8988T (cell line): ENCODE measurements at regions not wholly inside any gene's neighbourhood (a gene's known extent, or its start where the extent isn't known, plus 50 kb on each side); places are given as distances from the start of the nearest gene placed in this dataset.
"Not testable (repeated sequence)": the region's sequence is repeated elsewhere in the genome, so short reads cannot be mapped to it uniquely, and the experiment has no call there.

Experiments
- DNase-seq: peaks from one replicate; pipeline ENCODE4 v3.0.0; 2011

DNA sequence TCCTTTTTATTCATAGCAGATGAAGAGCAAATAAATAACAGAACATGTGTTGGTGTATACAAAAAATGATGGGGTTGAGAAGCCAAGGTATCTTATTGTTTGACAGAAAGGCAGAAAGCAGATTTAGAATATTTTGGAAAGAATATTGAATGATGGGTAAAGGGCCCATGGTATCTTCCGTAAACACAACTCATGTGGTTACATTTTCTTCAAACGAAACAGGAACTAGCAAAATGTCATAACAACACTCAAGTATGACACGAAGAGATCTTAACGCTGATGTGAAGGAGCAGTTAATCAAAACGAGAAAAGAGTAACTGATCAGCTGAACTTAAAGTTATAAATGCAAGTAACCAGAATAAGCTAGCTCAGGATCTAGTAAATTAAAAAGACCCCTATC lies 195.7 kb upstream of the GK2 start:
- DNase-seq = no peak

DNA sequence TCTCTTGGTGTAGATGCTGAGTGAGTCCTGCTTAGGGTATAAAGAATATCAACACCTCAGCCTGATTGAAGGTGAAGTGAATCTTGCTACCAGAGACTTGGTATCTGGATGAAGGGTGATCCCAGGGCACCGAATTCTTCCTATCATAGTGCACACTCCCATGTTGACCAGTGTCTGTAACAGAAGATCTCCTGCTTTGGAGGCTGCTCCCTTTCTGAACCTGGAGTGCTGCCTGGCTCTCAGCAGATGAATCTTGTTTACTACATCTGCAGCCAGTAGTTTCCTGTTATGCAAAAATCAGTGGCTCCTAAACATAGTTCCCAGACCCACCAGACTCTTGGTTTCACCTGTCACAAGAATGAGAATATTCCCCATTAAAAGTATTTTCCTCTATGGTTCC lies 191.7 kb upstream of the GK2 start:
- DNase-seq = no peak

DNA sequence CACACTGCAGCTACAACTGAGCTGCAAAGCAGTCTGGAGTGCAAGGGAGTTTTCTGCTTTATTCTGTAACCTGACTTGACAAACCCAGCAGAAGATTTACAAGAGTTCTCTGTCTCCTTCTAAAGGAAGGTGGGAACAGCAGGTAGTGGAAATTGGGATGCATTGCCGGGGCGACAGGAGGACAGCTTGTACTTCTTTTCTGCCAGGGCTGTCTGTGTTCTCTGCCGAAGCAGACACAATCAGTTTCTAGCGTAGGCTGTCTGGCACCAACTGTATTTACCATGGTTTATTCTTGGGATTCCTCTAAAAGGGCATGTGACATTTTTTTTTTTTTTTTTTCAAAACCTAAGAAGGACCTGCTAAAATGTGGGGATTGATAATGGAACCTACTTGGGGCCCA lies 190.8 kb upstream of the GK2 start:
- no peak for DNase-seq

DNA sequence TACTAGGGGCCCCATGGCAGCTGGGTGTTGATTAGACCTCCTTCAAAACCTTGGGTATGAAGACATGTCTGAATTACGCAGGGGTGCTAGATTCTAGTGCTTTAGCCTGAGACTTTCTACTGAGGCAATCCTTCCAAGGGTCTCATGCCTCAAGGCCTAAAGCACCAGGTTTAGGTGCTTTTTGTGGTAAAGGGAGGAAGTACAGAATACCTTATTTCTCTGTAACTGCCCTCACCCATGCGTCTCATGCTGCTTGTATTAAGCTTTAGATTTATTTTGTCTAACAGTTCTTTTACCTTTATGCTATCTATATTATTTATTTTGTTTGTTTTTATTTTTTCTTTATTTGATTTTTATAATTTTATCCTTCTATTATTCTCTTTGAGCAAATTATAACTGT lies 190.2 kb upstream of the GK2 start:
- no peak for DNase-seq

DNA sequence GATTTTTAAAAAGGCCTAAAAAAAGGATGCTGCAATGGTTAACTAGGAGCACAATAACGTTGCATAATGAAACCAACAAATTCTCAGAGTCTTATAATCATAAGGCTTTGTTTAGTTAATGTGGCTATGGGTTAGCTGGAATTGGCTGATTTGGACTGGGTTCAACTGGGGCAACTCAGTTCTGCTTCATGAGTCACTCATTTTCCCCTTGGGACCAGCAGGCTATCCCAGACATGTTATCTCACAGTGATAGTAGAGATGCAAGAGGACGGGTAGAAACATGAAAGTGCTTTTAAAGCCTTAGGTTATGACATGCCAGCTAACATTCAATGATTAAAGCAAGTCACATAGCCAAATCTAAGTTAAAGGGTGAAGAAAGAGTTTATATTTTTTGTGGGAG lies 189.2 kb upstream of the GK2 start:
- no peak for DNase-seq

DNA sequence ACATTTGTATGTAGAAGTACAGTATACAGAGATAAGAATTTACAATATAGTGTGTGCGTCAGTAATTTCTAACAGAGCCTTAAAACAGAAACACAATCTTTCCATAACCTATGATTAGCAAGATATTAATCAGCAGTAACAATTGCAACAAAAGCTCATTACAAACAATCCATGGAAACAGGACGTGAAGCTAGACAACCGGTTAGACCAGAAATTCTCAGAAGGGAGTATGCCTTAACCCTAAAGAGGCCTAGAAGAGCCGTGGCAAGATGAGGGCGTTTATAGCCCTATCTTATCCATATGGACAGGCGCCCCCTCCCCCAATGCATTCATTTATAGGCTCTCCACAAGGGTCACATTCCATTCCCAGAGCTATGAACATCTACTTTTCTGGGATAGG lies 184.2 kb upstream of the GK2 start:
- DNase-seq = not testable (repeated sequence)

DNA sequence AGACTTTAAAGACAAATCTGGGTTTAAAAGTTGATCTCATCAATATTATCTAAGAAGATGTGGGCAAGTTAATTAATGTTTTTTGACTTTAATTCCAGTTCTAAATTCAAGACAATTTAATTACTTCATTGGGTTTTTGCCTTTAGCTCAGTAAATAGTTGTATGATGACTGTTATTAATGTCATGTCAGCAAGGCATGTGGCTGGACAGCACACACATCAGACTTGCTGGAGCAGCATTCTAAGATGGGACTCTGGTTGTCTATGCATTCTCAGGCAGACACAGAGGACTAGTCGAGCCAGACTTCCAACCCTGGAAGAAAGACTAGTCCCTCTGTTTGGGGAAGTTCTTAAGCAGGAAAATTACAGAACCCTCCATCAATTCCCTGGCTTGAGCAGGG lies 180.7 kb upstream of the GK2 start:
- no peak for DNase-seq

DNA sequence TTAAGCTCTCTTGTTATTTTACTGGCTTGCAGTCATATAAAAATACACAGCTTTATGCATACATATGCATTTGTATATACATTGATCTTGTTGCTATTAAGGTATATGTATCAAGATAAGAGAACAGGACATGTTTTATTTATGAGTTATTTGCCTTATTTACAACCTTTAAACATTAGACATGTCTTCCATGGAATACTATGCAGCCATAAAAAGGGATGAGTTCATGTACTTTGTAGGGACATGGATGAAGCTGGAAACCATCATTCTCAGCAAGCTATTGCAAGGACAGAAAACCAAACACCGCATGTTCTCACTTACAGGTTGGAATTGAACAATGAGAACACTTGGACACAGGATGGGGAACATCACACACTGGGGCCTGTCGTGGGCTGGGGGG lies 179.2 kb upstream of the GK2 start:
- not testable (repeated sequence) for DNase-seq

DNA sequence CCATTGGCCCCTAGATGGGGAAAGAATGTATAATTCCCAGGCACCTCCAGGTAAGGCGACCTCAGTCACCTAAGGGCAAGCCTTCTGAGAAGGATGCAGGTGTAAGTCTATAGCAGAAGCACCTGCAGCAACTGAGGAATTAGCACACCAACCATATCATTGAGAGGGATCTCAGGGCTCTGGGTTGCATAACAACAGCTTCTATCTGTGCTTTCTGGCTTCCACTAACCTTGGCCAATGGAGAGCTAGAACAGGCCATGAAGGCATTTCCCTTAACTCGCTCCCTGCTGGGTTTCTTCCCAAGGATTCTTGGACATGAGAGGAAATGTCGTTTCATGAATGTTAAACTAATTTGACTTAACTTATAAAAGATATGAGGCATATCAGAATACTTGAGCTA lies 177.8 kb upstream of the GK2 start:
- no peak for DNase-seq

DNA sequence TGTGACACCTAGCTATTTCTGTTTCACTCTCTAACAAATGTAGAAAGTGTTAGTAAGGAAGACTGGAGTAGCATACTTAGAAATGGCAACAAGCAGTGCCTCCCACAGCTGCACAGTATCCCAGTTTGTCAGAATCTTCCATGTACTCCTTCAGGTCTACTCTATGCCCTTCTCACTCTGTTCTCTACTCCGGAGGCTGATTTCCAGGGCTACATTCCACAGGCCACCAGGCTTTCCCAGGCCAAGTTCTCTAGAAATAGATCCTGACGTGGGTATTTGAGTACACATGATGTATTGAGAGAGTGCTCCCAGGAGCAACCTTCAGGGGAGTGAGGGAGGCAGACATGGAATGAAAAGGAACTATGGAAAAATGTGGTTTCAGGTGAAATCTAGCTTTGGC lies 177.3 kb upstream of the GK2 start:
- DNase-seq = no peak

DNA sequence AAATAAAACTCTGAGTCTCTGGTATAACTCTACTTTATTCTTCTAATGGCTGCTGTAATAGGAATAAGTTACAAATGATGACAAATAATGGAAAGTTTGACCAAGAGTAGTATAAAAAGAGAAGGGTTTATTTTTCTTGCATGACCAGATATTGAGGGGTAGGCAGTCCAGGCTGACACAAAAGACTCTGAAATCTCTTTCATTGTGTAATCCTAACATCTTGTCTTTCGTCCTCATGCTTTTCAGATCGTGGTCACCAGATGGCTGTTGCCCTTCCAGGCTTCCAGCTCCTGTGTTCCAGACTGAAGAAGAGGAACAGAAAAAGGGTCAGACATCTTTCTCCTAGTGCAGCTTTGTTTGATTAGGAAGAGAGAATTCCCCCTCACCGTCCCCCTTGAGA lies 176.9 kb upstream of the GK2 start:
- DNase-seq = no peak

DNA sequence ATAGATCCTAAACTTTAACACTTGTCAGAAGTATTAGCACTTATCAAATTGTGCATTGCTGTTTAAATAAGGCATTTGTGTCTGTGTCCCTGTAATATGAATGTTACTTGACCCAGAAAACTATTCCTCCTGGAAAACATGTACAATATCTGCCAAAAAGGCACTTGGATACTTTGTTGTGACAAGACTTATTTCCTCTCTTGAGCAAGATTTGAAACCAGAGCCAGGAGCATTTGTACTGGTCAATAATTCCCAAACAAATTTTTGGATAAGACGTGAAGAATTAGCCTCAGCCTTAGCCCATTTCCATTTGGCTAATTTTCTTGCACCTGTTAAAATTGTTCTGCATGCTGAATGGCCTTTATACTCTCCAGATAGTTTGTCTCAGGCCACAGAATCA lies 176.3 kb upstream of the GK2 start:
- DNase-seq = no peak

DNA sequence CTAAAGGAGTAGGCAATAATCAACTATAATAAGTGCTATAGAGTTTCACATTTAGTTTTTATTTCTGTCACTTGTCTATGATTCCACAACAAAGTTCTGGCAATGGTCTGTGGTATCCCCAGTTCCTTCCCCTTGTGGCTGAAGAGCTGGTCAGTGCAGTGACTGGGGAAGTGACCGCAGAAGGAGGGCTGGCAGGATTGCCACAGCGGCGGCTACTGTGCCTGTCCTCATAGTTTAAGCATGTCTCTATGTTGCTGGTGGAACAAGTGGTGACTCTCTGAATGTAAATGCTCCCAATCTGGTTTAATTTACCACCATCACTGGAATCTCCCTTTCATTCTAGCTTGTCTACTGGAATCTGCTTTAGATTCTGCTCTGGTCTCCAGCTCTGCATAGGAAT lies 170.6 kb upstream of the GK2 start:
- DNase-seq = no peak

DNA sequence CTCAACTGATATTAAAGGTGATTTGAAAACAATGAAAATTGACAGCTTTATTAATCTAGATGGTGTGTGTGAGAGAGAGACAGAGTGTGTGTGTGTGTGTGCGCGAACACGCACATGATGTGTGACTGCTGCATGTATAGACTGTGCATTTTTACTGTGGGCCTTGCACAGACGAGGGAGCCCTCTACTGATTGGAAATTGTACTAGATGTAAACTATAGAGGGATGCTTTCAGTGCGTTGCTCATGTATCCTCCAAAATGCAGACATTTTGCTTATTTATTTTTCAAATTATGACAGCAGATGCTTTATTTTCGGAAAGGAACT lies 168.4 kb upstream of the GK2 start:
- DNase-seq = peak; percentile 6

DNA sequence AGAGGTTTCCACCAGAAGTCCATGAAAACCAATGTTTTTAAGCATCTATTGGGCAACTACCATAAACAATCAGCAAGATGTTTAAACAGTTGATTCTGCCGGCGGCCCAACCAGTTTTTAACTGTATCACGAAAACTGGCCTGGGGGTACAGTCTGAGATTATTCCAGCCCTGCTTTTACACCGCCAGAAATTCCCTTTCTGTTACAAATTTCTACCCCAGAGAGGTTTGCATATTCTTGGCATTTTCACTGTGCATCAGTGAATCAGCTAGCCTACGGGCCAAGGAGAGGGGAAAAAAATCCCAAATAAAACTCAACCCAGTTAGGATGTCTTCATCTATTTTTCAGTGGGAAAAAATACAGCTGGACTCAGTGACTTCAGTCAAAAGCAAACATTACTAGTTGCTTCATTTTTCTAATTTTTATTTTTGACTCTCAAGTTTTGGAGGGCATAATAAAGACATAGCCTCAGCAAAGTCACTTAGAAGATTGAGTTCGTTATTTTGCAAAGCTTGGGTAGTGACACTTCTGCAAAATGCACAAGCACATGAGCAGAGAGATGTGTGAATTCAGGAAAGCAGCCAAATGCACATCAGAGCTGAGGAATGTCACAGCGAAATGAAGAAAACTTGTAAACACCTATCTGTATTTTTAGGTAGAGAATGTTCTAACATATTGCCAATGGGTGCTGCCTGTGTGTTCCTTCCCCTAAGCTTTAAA lies 167.8 kb upstream of the GK2 start:
- no peak for DNase-seq

DNA sequence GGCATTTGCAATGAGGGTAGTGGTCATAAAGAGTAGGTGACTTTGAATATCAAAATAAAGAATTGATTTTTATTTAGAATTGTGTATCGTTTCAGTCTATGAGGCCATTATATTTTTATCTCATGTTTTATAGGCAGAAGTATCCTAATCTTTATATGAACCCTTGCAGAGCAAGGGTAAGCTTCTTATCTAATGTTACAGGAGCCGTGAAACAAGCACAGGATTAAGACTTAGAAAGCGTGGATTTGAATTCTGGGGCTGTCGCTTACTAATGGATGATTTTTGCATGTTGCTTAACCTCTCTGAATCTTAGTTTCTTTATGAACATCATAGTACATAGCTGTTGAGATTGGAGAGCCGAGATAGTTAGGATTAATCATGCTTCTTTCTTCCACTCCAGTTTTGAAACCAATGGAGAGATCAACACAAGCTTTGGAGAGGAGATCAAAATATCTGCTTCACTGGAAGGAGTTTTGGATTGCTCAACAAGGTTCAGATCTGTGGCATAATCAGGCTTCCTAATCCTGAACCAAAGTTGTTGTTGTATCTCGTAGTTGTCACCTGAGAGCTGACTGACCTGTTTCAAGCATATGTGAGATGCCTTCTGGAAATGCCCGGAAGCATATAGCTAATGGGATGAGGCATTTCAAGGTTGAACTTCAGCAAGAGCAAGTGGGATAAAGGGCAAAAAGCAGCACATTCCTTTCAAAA lies 166.9 kb upstream of the GK2 start:
- DNase-seq = no peak

DNA sequence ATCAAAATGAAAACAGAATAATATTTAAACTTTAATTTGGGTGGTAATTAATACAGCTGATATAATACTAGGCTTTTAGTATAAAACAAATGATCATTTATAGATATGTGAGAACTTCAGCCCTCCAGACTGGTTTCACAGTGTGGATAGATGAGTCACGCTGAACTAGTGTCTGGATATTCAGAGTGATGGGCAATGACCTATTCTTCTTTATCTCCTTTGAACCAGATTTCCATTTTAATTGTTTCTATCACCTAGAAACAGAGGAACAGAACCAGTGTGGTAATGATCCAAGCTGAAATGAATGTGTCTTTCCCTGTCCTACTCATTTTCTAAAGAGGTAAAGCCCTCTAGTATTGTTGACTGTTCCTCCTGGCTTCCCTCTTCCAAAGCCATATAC lies 155.2 kb upstream of the GK2 start:
- no peak for DNase-seq

DNA sequence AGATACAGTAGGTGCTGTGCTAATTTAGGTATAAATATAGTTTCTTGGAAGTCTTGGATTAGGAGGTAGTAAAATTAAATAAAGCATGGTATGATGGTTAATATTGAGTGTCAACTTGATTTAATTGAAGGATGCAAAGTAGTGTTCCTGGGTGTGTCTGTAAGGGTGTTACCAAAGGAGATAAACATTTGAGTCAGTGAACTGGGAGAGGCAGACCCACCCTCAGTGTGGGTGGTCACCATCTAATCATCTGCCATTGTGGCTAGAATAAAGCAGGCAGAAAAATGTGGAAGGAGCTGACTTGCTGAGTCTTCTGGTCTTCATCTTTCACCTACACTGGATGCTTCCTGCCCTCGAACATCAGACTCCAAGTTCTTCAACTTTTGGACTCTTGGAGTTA lies 153.7 kb upstream of the GK2 start:
- DNase-seq = no peak

DNA sequence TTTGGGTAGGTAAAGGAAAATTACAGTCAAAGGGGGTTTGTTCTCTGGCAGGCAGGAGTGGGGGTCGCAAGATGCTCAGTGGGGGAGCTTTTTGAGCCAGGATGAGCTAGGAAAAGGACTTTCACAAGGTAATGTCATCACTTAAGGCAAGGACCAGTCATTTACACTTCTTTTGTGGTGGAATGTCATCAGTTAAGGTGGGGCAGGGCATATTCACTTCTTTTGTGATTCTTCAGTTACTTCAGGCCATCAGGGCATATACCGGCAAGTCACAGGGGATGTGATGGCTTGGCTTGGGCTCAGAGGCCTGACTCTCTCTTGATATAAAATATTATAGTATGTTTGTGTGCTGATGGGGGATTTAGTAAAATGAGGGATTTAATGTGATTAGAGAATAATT lies 151.4 kb upstream of the GK2 start:
- not testable (repeated sequence) for DNase-seq

DNA sequence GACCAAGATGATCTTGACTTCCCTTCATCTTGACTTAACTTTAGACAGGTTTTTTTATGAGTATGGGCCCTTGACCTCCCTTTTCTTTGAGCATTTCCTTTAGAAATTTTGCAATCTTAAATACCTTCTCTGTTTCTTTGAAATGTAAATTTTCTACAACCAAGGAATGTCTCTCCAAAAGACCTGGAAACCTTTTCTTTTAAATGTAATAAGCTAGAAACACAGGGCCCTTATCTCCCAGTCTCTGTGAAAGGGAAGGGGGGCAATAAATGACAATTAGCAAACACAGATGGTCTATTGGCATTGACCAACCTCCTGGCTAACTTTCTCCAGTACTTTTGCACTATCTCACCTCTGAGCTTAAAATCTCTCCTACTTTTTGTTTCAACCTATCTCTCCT lies 144.3 kb upstream of the GK2 start:
- no peak for DNase-seq

DNA sequence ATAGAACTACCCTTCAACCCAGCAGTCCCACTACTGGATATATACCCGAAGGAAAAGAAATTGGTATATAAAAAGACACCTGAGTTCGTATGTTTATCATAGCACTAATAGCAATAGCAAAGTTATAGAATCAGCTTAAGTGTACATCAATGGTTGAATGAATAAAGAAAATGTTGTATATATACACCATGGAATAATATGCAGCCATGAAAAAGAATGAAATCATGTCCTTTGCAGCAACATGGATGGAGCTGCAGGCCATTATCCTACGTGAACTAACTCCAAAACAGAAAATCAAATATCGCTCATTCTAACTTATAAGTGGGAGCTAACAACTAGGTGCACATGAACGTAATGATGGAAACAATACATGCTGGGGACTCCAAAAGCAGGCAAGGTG lies 143.5 kb upstream of the GK2 start:
- no peak for DNase-seq

DNA sequence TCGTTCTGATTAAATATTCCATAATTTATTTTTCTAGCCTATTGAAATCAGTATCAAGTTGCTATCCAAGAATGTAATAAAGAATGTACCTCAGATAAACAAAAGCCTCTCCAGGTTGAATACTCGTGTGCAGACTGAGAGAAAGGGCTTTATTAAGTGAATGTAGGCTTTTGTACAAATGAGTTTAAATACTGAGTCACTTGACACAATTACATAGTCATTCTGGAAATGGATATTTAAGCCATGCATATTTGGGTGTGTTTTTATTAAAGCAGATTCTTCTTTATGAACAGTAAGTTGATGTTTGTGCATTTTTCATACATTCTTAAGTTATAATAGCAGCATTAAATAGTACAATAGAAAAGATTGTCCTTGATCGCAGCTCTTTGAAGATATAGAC lies 139.8 kb upstream of the GK2 start:
- no peak for DNase-seq

DNA sequence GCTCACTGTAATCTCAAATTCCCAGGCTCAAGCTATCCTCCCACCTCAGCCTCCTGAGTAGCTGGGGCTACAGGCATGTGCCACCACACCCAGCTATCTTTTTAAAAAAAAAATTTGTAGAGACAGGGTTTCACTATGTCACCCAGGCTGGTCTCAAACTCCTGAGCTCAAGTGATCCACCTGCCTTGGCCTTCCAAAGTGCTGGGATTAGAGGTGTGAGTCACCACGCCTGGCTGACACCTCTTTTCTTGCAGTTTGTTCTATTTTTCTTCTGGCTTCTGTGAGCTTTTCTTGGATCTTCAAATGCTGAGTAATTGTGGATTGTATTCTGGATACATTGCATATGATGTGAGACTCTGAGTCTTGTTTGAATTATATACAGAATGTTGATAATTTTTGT lies 137.3 kb upstream of the GK2 start:
- DNase-seq = not testable (repeated sequence)

DNA sequence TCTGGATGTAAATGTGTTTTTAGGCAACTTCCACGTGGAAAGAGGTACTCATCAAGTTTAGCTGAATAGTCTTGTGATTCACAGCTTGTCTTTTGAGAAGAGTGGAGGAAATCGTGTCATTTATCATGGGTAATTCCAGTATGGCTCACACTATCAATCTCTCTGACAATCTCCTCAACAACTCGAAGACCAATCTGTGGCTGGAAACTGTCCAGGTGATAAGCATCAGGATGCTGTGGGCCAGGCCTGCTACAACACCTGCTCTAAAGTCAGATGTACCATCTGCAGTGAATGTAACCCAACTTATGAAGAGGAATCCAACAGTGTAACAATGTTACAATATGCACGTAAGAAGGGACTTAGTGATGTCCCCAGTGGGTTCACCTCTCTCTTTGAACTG lies 132.1 kb upstream of the GK2 start:
- no peak for DNase-seq

DNA sequence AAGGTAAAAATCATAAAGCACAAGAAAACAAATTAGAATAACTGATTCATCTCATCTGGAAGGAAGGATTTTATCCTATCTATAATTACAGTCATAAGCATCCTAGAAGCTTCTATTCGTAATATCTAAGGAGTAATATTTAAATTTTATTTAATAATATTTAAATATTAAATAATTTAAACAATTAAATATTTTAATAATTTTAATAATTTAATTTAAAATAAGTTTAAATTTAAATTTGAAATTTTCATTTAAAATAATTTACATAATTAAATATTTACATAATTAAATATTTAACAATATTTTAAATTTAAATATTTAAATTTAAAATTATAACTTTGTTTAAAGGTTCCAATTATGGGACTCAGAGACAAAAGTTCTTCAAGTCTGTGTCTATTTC lies 127.5 kb upstream of the GK2 start:
- DNase-seq = no peak
